Neural crest cell (in vitro differentiated cells): ENCODE measurements at regions not wholly inside any gene's neighbourhood (a gene's known extent, or its start where the extent isn't known, plus 50 kb on each side); places are given as distances from the start of the nearest gene placed in this dataset.
A peak's percentile ranks its signal among the peaks of the same experiment; 100 is the strongest.

Source experiments
- DNase-seq: peaks from one replicate; pipeline ENCODE4 v3.0.0; 2021; ENCODE audit warnings: low read depth, mixed read lengths, low spot score
- H3K27ac Mint-ChIP-seq: one replicate; pipeline ENCODE4 v1.8.0; 2021; ENCODE audit warnings: mild to moderate bottlenecking, mixed read lengths; ENCODE audit not compliant: unreplicated experiment
- H3K27me3 Mint-ChIP-seq: 2 replicates; pipeline ENCODE4 v1.8.0; 2021; ENCODE audit warnings: low read depth, mild to moderate bottlenecking, mixed read lengths
- H3K36me3 Mint-ChIP-seq: 2 replicates; pipeline ENCODE4 v1.8.0; 2021; ENCODE audit warnings: low read depth, mild to moderate bottlenecking, mixed read lengths
- H3K4me1 Mint-ChIP-seq: 2 replicates; pipeline ENCODE4 v1.8.0; 2021; ENCODE audit warnings: mixed read lengths
- H3K4me3 Mint-ChIP-seq: one replicate; pipeline ENCODE4 v1.8.0; 2021; ENCODE audit warnings: mild to moderate bottlenecking, mixed read lengths
- H3K9me3 Mint-ChIP-seq: 2 replicates; pipeline ENCODE4 v1.8.0; 2021; ENCODE audit warnings: mixed read lengths
- CTCF ChIP-seq: fragments of 200-600 bp; sonication (generic); conservative IDR thresholded peaks from 2 replicates; pipeline ENCODE4 v1.5.0; 2021; ENCODE audit warnings: antibody characterized with exemption, mild to moderate bottlenecking

DNA sequence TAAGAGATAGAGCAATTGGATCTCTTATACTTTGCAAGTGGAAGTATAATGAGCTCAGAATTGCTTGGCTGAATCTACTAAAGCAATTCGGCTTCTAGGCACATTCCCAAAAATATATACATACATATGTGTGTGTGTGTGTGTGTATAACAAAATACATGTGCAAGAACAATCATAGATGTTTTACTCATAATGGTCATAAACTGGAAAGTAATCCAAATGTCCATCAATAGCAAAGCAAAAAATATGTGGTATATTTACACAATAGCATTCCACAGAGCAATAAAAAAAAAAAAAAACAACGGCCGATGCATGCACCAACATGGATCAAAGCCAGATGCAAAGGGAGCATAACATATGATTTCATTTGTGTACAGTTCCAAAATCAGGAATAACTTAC is 707.9 kb downstream of the RFPL4B start:
- Mint-ChIP-seq H3K4me1 (peaks cover 30% of the 10 kb centered on the region), H3K27ac (no peak overlapping the region), H3K27me3 (no peaks in the 10 kb centered on the region), H3K4me3 (no peak overlapping the region), H3K9me3 (peaks cover 9% of the 10 kb centered on the region), H3K36me3 (peaks cover 15% of the 10 kb centered on the region)
- no peak for DNase-seq
- TF ChIP-seq CTCF = no peak

DNA sequence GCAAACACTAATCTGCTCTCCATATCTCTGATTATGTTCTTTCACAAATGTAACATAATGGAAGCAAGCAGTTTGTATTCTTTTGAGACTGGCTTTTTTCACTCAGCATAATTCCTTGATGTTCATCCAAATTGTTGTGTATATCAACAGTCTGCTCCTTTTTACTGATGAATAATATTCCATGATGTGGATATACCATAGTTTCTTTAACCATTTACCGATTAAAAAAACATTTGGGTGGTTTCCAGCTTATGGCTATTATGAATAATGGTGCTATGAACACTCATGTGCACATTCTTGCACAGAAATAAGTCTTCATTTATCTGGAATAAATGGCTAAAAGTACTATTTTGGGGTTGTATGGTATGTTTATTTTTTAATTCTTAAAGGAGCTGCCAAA is 708.9 kb downstream of the RFPL4B start:
- Mint-ChIP-seq H3K4me3 (no peak overlapping the region), H3K9me3 (peaks cover 10% of the 10 kb centered on the region), H3K4me1 (peaks cover 30% of the 10 kb centered on the region), H3K27ac (no peak overlapping the region), H3K27me3 (no peaks in the 10 kb centered on the region), H3K36me3 (peaks cover 17% of the 10 kb centered on the region)
- TF ChIP-seq CTCF = no peak
- DNase-seq = no peak

DNA sequence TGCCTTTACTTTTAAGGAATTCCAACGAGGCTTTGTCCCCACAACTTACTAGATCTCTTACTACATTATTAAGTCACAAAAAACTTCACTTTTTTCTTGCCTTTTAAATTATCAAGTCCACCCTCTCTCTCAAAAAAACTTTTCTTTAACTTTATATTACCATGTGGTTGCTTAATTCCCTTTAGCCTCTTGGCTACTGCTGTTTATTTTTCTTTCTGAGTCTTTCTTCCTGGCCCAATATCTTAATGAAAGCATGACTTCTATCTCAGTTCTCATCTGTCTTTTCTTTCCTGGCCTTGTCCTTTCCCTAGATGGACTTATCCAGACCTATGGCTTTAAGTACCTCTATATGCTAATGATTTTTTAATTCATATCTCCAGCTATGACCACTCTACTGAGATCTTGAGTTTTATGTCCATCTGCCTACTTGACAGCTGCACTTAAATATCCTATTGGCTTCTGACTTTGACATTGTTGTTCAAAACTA is 710.5 kb downstream of the RFPL4B start:
- DNase-seq = no peak
- peaks cover 12% of the 10 kb centered on the region for H3K9me3 Mint-ChIP-seq
- H3K27ac Mint-ChIP-seq = no peak overlapping the region
- peaks cover 20% of the 10 kb centered on the region for H3K4me1 Mint-ChIP-seq
- H3K27me3 Mint-ChIP-seq = no peaks in the 10 kb centered on the region
- no peak overlapping the region for H3K4me3 Mint-ChIP-seq
- H3K36me3 Mint-ChIP-seq = peaks cover 22% of the 10 kb centered on the region
- TF ChIP-seq CTCF = no peak

DNA sequence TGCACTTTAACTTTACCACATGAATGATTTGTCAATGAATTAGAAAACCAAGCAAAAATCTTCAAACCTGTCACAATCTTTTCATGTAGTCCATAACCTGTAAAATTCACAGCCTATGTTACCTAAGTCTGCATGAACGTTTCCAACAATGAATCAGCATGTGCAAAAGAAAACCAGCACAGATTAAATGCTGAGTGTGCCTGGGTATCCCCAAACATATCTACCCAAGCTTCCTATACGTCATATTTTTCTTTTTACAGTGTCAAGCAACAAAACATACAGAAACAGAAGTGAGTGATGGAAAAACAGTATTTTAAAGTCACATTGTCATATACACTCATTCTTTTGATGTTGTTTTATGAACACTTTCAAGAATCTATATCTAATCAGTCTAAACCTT is 713.5 kb downstream of the RFPL4B start:
- H3K4me1 Mint-ChIP-seq = peaks cover 43% of the 10 kb centered on the region
- H3K4me3 Mint-ChIP-seq = no peak overlapping the region
- no peak for TF ChIP-seq CTCF
- H3K9me3 Mint-ChIP-seq = peaks cover 18% of the 10 kb centered on the region
- H3K36me3 Mint-ChIP-seq = peaks cover 30% of the 10 kb centered on the region
- no peak overlapping the region for H3K27ac Mint-ChIP-seq
- H3K27me3 Mint-ChIP-seq = no peaks in the 10 kb centered on the region
- no peak for DNase-seq

GRCh38 chr6:113065611-113066010 is 718.5 kb downstream of the RFPL4B start:
- Mint-ChIP-seq H3K4me3 (peak overlapping the region; percentile 55), H3K27me3 (no peaks in the 10 kb centered on the region), H3K4me1 (peaks cover 69% of the 10 kb centered on the region), H3K36me3 (peaks cover 32% of the 10 kb centered on the region), H3K27ac (no peak overlapping the region), H3K9me3 (peaks cover 15% of the 10 kb centered on the region)
- TF ChIP-seq CTCF = no peak
- no peak for DNase-seq
